ENCODE measurements at regions not wholly inside any gene's neighbourhood (a gene's known extent, or its start where the extent isn't known, plus 50 kb on each side); places are given as distances from the start of the nearest gene placed in this dataset.

DNA sequence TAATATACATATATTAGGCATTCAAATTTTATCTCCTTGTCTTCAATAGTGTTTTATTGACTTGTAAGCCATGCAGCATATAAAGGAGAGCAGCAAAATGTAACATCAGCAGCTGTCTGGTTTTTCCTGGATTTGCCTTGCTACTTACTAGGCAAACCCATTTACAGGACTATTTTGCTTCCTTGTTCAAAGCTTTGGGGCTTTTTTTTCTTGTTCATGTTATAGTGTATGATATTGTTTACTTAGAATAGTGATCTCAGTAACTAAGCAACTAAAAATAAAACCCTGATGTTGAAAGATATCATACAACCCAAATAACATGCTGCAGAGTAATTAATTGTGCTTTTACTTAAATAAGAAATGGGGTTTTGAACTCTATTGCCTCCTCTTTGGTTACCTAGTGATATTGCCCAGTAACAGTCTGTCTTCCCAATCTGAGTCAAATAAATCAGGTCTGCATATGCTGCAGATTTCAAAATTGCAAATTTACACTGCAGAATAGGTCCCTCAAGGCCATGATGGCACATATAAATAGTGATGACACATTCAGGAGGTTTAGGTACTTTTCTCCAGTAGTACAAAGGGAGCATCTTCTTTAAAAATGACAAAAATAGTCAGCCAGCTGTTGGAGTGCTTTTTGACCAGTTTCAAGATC, 578.1 kb upstream of the NECTIN3 start:
- TF ChIP-seq, protein P1, sequence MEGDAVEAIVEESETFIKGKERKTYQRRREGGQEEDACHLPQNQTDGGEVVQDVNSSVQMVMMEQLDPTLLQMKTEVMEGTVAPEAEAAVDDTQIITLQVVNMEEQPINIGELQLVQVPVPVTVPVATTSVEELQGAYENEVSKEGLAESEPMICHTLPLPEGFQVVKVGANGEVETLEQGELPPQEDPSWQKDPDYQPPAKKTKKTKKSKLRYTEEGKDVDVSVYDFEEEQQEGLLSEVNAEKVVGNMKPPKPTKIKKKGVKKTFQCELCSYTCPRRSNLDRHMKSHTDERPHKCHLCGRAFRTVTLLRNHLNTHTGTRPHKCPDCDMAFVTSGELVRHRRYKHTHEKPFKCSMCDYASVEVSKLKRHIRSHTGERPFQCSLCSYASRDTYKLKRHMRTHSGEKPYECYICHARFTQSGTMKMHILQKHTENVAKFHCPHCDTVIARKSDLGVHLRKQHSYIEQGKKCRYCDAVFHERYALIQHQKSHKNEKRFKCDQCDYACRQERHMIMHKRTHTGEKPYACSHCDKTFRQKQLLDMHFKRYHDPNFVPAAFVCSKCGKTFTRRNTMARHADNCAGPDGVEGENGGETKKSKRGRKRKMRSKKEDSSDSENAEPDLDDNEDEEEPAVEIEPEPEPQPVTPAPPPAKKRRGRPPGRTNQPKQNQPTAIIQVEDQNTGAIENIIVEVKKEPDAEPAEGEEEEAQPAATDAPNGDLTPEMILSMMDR (conservative IDR thresholded peaks at IDR 0.05 in 1 of 2, IDR thresholded peaks at IDR 0.05 in 1 of 2; ENCODE audit: extremely low read depth in 1 of 2, insufficient read depth in 1 of 2, low read depth in 1 of 2, low read length in 2 of 2) = no peak
- TF ChIP-seq EZH2 (IDR thresholded peaks at IDR 0.05; ENCODE audit: borderline replicate concordance, low read length) = no peak

Measured in mammary epithelial cell (primary cell).